ENCODE measurements at regions not wholly inside any gene's neighbourhood (a gene's known extent, or its start where the extent isn't known, plus 50 kb on each side); places are given as distances from the start of the nearest gene placed in this dataset.

DNA sequence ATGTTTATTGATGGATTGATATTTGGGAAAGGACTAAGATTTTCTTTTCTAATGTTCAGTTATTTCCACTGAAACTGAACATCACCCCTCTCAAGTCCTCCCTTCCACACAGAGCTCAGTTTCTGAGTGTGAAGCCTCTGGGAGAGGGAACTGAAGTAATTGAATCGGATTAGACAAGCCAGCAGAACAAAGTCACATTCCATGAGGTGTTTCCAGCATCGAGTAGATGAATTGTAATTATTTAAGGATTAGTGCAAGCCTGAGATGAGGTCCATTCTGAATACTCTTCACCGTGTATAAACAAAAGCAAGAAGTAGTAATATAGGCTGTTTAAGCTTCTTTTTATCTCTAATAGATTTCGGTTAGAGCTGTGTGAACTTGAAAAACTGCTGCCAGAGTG is 2060.5 kb downstream of the MAT2B start:
- H4K20me1 ChIP-seq (replicated peaks; ENCODE audit: control insufficient read depth, extremely low read depth, insufficient read depth, low read length) = no peaks in the 10 kb centered on the region
- intact Hi-C loops (cut with micrococcal nuclease) = no loop called here
- no TSS peak for BruUV-seq (replicated peaks)
- H3K4me1 ChIP-seq (ENCODE audit: control insufficient read depth, extremely low read depth, insufficient read depth, low read length) = no peaks in the 10 kb centered on the region
- H3K4me2 ChIP-seq (ENCODE audit: insufficient read depth, low read length) = no peak overlapping the region
- TF ChIP-seq JUN (IDR thresholded peaks at IDR 0.05; ENCODE audit: borderline replicate concordance, insufficient read depth, insufficient read length, low read depth) (no peak), FOS (IDR thresholded peaks at IDR 0.05; ENCODE audit: borderline replicate concordance, insufficient read depth, low read length) (no peak), GATA2 (IDR thresholded peaks at IDR 0.05; ENCODE audit: insufficient read depth, insufficient read length, low read depth, low read length) (no peak), POLR2A (IDR thresholded peaks at IDR 0.05; ENCODE audit: low read depth, low read length) (no peak), EZH2 (IDR thresholded peaks at IDR 0.05; ENCODE audit: borderline replicate concordance, low read depth, low read length, severe bottlenecking) (no peak), POLR2AphosphoS5 (IDR thresholded peaks at IDR 0.05; ENCODE audit: insufficient read depth, low read depth, low read length) (no peak), MYC (IDR thresholded peaks at IDR 0.05; ENCODE audit: low read depth, low read length) (no peak)
- TF ChIP-seq, protein P1, sequence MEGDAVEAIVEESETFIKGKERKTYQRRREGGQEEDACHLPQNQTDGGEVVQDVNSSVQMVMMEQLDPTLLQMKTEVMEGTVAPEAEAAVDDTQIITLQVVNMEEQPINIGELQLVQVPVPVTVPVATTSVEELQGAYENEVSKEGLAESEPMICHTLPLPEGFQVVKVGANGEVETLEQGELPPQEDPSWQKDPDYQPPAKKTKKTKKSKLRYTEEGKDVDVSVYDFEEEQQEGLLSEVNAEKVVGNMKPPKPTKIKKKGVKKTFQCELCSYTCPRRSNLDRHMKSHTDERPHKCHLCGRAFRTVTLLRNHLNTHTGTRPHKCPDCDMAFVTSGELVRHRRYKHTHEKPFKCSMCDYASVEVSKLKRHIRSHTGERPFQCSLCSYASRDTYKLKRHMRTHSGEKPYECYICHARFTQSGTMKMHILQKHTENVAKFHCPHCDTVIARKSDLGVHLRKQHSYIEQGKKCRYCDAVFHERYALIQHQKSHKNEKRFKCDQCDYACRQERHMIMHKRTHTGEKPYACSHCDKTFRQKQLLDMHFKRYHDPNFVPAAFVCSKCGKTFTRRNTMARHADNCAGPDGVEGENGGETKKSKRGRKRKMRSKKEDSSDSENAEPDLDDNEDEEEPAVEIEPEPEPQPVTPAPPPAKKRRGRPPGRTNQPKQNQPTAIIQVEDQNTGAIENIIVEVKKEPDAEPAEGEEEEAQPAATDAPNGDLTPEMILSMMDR (IDR thresholded peaks at IDR 0.05; ENCODE audit: extremely low read depth in 1 of 2, insufficient read depth in 1 of 2, low read depth in 1 of 2, low read length in 2 of 2) = no peak
- TF ChIP-seq, protein P2, sequence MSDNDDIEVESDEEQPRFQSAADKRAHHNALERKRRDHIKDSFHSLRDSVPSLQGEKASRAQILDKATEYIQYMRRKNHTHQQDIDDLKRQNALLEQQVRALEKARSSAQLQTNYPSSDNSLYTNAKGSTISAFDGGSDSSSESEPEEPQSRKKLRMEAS (IDR thresholded peaks at IDR 0.05; ENCODE audit: insufficient read depth, insufficient read length) = no peak
- no peaks in the 10 kb centered on the region for H3K27me3 ChIP-seq (ENCODE audit: control insufficient read depth in 2 of 2, insufficient read depth in 2 of 2, low read length in 2 of 2)
- no peaks in the 10 kb centered on the region for H3K9me1 ChIP-seq (replicated peaks; ENCODE audit: control insufficient read depth, extremely low read depth, insufficient read depth, low read length)
- H3K9ac ChIP-seq (replicated peaks; ENCODE audit: extremely low read depth, insufficient read depth, low read length) = no peak overlapping the region
- ChIA-PET CTCF (no interaction called here), POLR2A (no interaction called here)
- no peaks in the 10 kb centered on the region for H3K79me2 ChIP-seq (ENCODE audit: control insufficient read depth, insufficient read depth, low read length)
- no peak overlapping the region for H3K27ac ChIP-seq (ENCODE audit: insufficient read depth, low read depth, low read length)
- H3K36me3 ChIP-seq (ENCODE audit: control insufficient read depth in 2 of 2, extremely low read depth in 1 of 2, insufficient read depth in 2 of 2, low read length in 2 of 2) = no peaks in the 10 kb centered on the region
- no peak for FAIRE-seq
- dilution Hi-C loops (cut with MboI; ENCODE audit: extremely low pct_ligation_motif_present, low sequenced_read_pairs) = no loop called here
- no peak for DNase-seq (ENCODE audit: low read depth, low spot score)
- H3K4me3 ChIP-seq (replicated peaks in 1 of 3; ENCODE audit: insufficient read depth in 1 of 3, low read depth in 1 of 3, low read length in 3 of 3) = no peak overlapping the region
- H3K9me3 ChIP-seq (replicated peaks; ENCODE audit: control insufficient read depth, insufficient read depth, low read length) = no peaks in the 10 kb centered on the region
- no peak overlapping the region for H2AFZ ChIP-seq (ENCODE audit: low read depth, low read length)

All from endothelial cell of umbilical vein (primary cell).